ENCODE measurements at regions not wholly inside any gene's neighbourhood (a gene's known extent, or its start where the extent isn't known, plus 50 kb on each side); places are given as distances from the start of the nearest gene placed in this dataset.

DNA sequence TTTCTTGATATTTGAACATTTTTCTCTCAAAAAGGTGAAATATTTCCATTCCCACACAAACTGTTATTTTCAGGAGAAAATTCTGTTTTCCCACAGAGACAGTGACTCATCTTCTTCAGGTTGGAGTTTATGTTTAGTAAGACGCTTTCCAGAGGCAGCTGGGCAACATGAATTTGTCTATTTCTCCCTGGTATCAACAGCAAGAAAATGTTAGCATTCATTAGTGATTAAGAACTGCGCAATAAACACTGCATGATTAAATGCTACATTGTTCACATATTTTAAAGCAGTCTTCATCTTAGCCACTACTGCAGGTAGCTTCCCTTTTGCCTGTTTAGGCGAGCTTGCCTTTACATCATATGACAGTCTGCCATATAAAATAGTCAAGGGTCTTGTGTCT is 295.7 kb downstream of the C6orf118 start:
- TF ChIP-seq, protein P1, sequence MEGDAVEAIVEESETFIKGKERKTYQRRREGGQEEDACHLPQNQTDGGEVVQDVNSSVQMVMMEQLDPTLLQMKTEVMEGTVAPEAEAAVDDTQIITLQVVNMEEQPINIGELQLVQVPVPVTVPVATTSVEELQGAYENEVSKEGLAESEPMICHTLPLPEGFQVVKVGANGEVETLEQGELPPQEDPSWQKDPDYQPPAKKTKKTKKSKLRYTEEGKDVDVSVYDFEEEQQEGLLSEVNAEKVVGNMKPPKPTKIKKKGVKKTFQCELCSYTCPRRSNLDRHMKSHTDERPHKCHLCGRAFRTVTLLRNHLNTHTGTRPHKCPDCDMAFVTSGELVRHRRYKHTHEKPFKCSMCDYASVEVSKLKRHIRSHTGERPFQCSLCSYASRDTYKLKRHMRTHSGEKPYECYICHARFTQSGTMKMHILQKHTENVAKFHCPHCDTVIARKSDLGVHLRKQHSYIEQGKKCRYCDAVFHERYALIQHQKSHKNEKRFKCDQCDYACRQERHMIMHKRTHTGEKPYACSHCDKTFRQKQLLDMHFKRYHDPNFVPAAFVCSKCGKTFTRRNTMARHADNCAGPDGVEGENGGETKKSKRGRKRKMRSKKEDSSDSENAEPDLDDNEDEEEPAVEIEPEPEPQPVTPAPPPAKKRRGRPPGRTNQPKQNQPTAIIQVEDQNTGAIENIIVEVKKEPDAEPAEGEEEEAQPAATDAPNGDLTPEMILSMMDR (IDR thresholded peaks at IDR 0.05) = no peak
- no peak for TF ChIP-seq EP300 (IDR thresholded peaks at IDR 0.05)

Measured in esophagus muscularis mucosa (tissue), 3 donors.